Panc1 (cell line): ENCODE measurements at regions not wholly inside any gene's neighbourhood (a gene's known extent, or its start where the extent isn't known, plus 50 kb on each side); places are given as distances from the start of the nearest gene placed in this dataset.

Experiments
- ATAC-seq: fragments of 200-7000 bp; cut with Tn5 transposase; 2 replicates; pipeline ENCODE4 v1.9.1; 2020; ENCODE audit warnings: mild to moderate bottlenecking, moderate library complexity
- BruUV-seq: library from RNA; stranded (reverse); fragments of 400-500 nt; replicated peaks from 2 replicates; lab custom pipeline; 2021; lab: Mats Ljungman, UMichigan
- CTCF ChIA-PET: fragments of 300-600 bp; sonication (Branson Sonifier 250); formaldehyde crosslinking; loops from one replicate; lab custom pipeline; 2022; ENCODE audit warnings: antibody characterized with exemption; lab: Charles Lee
- POLR2A ChIA-PET: fragments of 300-600 bp; sonication (Branson Sonifier 250); formaldehyde crosslinking; loops from one replicate; lab custom pipeline; 2022; ENCODE audit warnings: antibody characterized with exemption; lab: Charles Lee
- DNase-seq: peaks from one replicate; pipeline ENCODE4 v3.0.0-alpha.2; 2010; ENCODE audit warnings: low read depth, low spot score
- H3K27ac ChIP-seq: 2 replicates; pipeline ENCODE4 v1.5.1; 2011; ENCODE audit warnings: mild to moderate bottlenecking, low read length, inconsistent platforms
- H3K27me3 ChIP-seq: fragments of 200-500 bp; sonication (Bioruptor generic); 2 replicates; pipeline ENCODE4 v1.6.0; 2014; ENCODE audit warnings: low read length, inconsistent platforms; ENCODE audit not compliant: control insufficient read depth, insufficient read depth
- H3K36me3 ChIP-seq: fragments of 200-500 bp; sonication (Bioruptor generic); 2 replicates; pipeline ENCODE4 v1.5.1; 2014; ENCODE audit warnings: inconsistent platforms, mild to moderate bottlenecking, low read length, moderate library complexity; ENCODE audit not compliant: control insufficient read depth, insufficient read depth
- H3K4me1 ChIP-seq: 2 replicates; pipeline ENCODE4 v1.5.1; 2011; ENCODE audit warnings: inconsistent platforms, mild to moderate bottlenecking, low read length, moderate library complexity; ENCODE audit not compliant: control insufficient read depth, insufficient read depth
- H3K4me3 ChIP-seq, 2 experiments: 2 replicates each; pipeline ENCODE4 v1.5.1; 2011 to 2012; ENCODE audit warnings: low read depth in 2 of 2, low read length in 2 of 2, mild to moderate bottlenecking in 2 of 2, inconsistent platforms in 1 of 2, moderate library complexity in 1 of 2
- H3K9me3 ChIP-seq: fragments of 200-500 bp; sonication (Bioruptor generic); 2 replicates; pipeline ENCODE4 v1.5.1; 2014; ENCODE audit warnings: low read depth, mild to moderate bottlenecking, inconsistent platforms, low read length, moderate library complexity; ENCODE audit not compliant: control insufficient read depth, insufficient read depth
- CTCF ChIP-seq: fragments of 450-650 bp; IDR thresholded peaks from 2 replicates; pipeline ENCODE4 v1.5.1; 2017; ENCODE audit warnings: mild to moderate bottlenecking
- POLR2AphosphoS5 ChIP-seq: IDR thresholded peaks from 2 replicates; pipeline ENCODE4 v1.6.1; 2012; ENCODE audit warnings: mild to moderate bottlenecking, low read depth, low read length, moderate library complexity
- REST ChIP-seq, 2 experiments: IDR thresholded peaks; 2 replicates each; pipeline ENCODE4 v1.6.1; 2011 to 2012; ENCODE audit warnings: low read depth in 2 of 2, control low read depth in 1 of 2, low read length in 1 of 2, mild to moderate bottlenecking in 1 of 2, moderate library complexity in 1 of 2; ENCODE audit not compliant: insufficient read depth in 1 of 2
- SIN3A ChIP-seq: IDR thresholded peaks from 2 replicates; pipeline ENCODE4 v1.6.1; 2012; ENCODE audit warnings: low read depth, mild to moderate bottlenecking, low read length, moderate library complexity, borderline replicate concordance; ENCODE audit not compliant: insufficient read depth
- TCF7L2 ChIP-seq: IDR thresholded peaks from 2 replicates; pipeline ENCODE4 v1.6.1; 2011; ENCODE audit warnings: mild to moderate bottlenecking, low read depth, low read length, inconsistent platforms
- in situ Hi-C: cut with HindIII; loops from 2 replicates; pipeline ENCODE4 v1.10.0; 2016; ENCODE audit warnings: low sequenced_read_pairs, low pct_unique_long_range_greater_than_20kb
- intact Hi-C: fragments of 100-400 bp; cut with micrococcal nuclease; formaldehyde crosslinking; loops from one replicate; pipeline ENCODE4 v1.10.0; 2022; ENCODE audit not compliant: unreplicated experiment

DNA sequence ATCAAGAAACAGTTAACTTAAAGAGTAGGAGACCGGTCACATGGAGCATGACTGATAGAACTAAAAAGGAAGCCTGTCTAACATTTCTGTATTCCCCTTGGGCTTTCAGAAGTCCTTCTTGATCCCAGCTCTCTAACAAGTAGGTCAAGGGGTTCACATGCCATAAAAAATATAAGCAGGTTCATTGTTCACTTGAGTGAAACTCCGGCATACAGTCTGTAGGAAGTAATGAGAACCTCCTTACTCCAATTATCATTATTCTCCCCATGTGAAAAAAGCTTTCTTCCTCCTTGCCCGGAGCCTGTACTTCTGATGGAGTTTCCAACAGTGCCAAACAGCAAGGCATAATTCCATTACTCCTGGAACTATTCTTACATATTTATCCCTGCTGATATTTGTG, 242.8 kb upstream of the CNTN4 start:
- CTCF ChIA-PET: no interaction called here
- POLR2A ChIA-PET: no interaction called here
- Histone ChIP-seq H3K9me3 (no peaks in the 10 kb centered on the region), H3K36me3 (no peaks in the 10 kb centered on the region), H3K4me3 (no peak overlapping the region), H3K27me3 (no peaks in the 10 kb centered on the region), H3K4me1 (no peaks in the 10 kb centered on the region), H3K27ac (no peak overlapping the region)
- in situ Hi-C loops (no loop called here), intact Hi-C loops (no loop called here)
- no TSS peak for BruUV-seq
- ATAC-seq: no peak
- TF ChIP-seq CTCF (no peak), TCF7L2 (no peak), REST (IDR thresholded peaks at IDR 0.05; ENCODE audit: insufficient read depth in 1 of 2, low read depth in 2 of 2, low read length in 1 of 2) (no peak), POLR2AphosphoS5 (no peak), SIN3A (no peak)
- no peak for DNase-seq

DNA sequence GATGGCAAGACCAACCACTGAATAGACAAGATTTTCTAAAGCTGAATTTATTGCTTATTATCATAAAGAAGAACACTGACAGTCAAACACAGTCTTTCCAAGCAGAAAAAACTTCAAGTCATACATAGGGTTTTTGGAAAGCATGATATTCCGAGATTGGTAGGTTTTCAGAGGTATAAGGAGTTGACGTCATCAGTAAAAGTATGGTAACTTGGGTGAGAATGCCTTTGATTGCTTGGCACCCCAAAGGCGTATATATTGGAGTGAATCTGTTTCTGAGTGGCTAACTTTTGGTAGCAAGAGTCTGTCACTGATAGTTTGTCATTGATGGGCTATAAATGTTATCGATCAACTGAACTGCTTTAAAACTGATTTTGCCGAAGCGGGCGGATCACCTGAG, 227.9 kb upstream of the CNTN4 start:
- in situ Hi-C loops (no loop called here), intact Hi-C loops (no loop called here)
- CTCF ChIA-PET: no interaction called here
- Histone ChIP-seq H3K9me3 (no peaks in the 10 kb centered on the region), H3K36me3 (no peaks in the 10 kb centered on the region), H3K4me3 (no peak overlapping the region), H3K4me1 (no peaks in the 10 kb centered on the region), H3K27me3 (no peaks in the 10 kb centered on the region), H3K27ac (no peak overlapping the region)
- no TSS peak for BruUV-seq
- POLR2A ChIA-PET: no interaction called here
- ATAC-seq: no peak
- no peak for TF ChIP-seq CTCF
- no peak for TF ChIP-seq REST (IDR thresholded peaks at IDR 0.05; ENCODE audit: insufficient read depth in 1 of 2, low read depth in 2 of 2, low read length in 1 of 2)
- TF ChIP-seq POLR2AphosphoS5: no peak
- no peak for TF ChIP-seq TCF7L2
- no peak for TF ChIP-seq SIN3A
- DNase-seq: no peak
